Bronchial epithelial cell (primary cell): ENCODE measurements at regions not wholly inside any gene's neighbourhood (a gene's known extent, or its start where the extent isn't known, plus 50 kb on each side); places are given as distances from the start of the nearest gene placed in this dataset.

Source experiments
- DNase-seq: peaks from one replicate; pipeline ENCODE4 v3.0.0-alpha.2; 2010; ENCODE audit warnings: low read depth
- FAIRE-seq: peaks from 2 replicates; lab custom pipeline; 2011; peaks lifted over from hg19 to GRCh38; lab: Jason Lieb, UNC
- H3K27me3 ChIP-seq: 2 replicates; pipeline ENCODE4 v1.5.1; 2011; ENCODE audit warnings: low read length; ENCODE audit not compliant: control insufficient read depth, insufficient read depth
- H3K36me3 ChIP-seq: 2 replicates; pipeline ENCODE4 v1.5.1; 2011; ENCODE audit warnings: low read length; ENCODE audit not compliant: control insufficient read depth, insufficient read depth
- H3K4me3 ChIP-seq: 2 replicates; pipeline ENCODE4 v1.5.1; 2011; ENCODE audit warnings: mild to moderate bottlenecking, low read depth, low read length, control low read depth
- CTCF ChIP-seq: IDR thresholded peaks from 2 replicates; pipeline ENCODE4 v1.5.1; 2011; ENCODE audit warnings: mild to moderate bottlenecking, moderate library complexity, low read length, control low read depth, inconsistent platforms; ENCODE audit not compliant: insufficient read depth, severe bottlenecking

- TF ChIP-seq CTCF: no peak
- Histone ChIP-seq H3K36me3 (no peaks in the 10 kb centered on the region), H3K27me3 (no peaks in the 10 kb centered on the region), H3K4me3 (no peak overlapping the region)
- no peak for DNase-seq
- no peak for FAIRE-seq
Observed at GRCh38 chr11:97107604-97108003, 717.8 kb downstream of the JRKL start.

GRCh38 chr11:97109078-97109477 lies 719.3 kb downstream of the JRKL start:
- Histone ChIP-seq H3K36me3 (no peaks in the 10 kb centered on the region), H3K4me3 (no peak overlapping the region), H3K27me3 (no peaks in the 10 kb centered on the region)
- DNase-seq: no peak
- TF ChIP-seq CTCF: no peak
- FAIRE-seq: no peak

GRCh38 chr11:97110376-97110775 lies 720.6 kb downstream of the JRKL start:
- H3K36me3 ChIP-seq: no peaks in the 10 kb centered on the region
- DNase-seq (peak; percentile 15), FAIRE-seq (no peak)
- no peak overlapping the region for H3K4me3 ChIP-seq
- H3K27me3 ChIP-seq: no peaks in the 10 kb centered on the region
- TF ChIP-seq CTCF: no peak

- FAIRE-seq (no peak), DNase-seq (no peak)
- Histone ChIP-seq H3K27me3 (no peaks in the 10 kb centered on the region), H3K4me3 (no peak overlapping the region), H3K36me3 (no peaks in the 10 kb centered on the region)
- no peak for TF ChIP-seq CTCF
Observed at GRCh38 chr11:97111559-97111958, 721.7 kb downstream of the JRKL start.

GRCh38 chr11:97118614-97119200 lies 728.9 kb downstream of the JRKL start:
- FAIRE-seq: no peak
- no peak for DNase-seq
- TF ChIP-seq CTCF: no peak

GRCh38 chr11:97123237-97123636 lies 733.4 kb downstream of the JRKL start:
- DNase-seq (no peak), FAIRE-seq (no peak)
- Histone ChIP-seq H3K4me3 (no peak overlapping the region), H3K27me3 (no peaks in the 10 kb centered on the region), H3K36me3 (no peaks in the 10 kb centered on the region)
- TF ChIP-seq CTCF: no peak

More at GRCh38 chr11:97118614-97119200, 728.9 kb downstream of the JRKL start:
- Histone ChIP-seq H3K4me3 (no peak overlapping the region), H3K36me3 (no peaks in the 10 kb centered on the region), H3K27me3 (no peaks in the 10 kb centered on the region)
